Neural crest cell (in vitro differentiated cells): ENCODE measurements at regions not wholly inside any gene's neighbourhood (a gene's known extent, or its start where the extent isn't known, plus 50 kb on each side); places are given as distances from the start of the nearest gene placed in this dataset.

Experiments used
- DNase-seq: peaks from one replicate; pipeline ENCODE4 v3.0.0; 2021; ENCODE audit warnings: low read depth, mixed read lengths, low spot score
- H3K27ac Mint-ChIP-seq: one replicate; pipeline ENCODE4 v1.8.0; 2021; ENCODE audit warnings: mild to moderate bottlenecking, mixed read lengths; ENCODE audit not compliant: unreplicated experiment
- H3K27me3 Mint-ChIP-seq: 2 replicates; pipeline ENCODE4 v1.8.0; 2021; ENCODE audit warnings: low read depth, mild to moderate bottlenecking, mixed read lengths
- H3K36me3 Mint-ChIP-seq: 2 replicates; pipeline ENCODE4 v1.8.0; 2021; ENCODE audit warnings: low read depth, mild to moderate bottlenecking, mixed read lengths
- H3K4me1 Mint-ChIP-seq: 2 replicates; pipeline ENCODE4 v1.8.0; 2021; ENCODE audit warnings: mixed read lengths
- H3K4me3 Mint-ChIP-seq: one replicate; pipeline ENCODE4 v1.8.0; 2021; ENCODE audit warnings: mild to moderate bottlenecking, mixed read lengths
- H3K9me3 Mint-ChIP-seq: 2 replicates; pipeline ENCODE4 v1.8.0; 2021; ENCODE audit warnings: mixed read lengths
- TF ChIP-seq, protein P1 (sequence below): fragments of 200-600 bp; sonication (generic); conservative IDR thresholded peaks from 2 replicates; pipeline ENCODE4 v1.5.0; 2021; ENCODE audit warnings: antibody characterized with exemption, mild to moderate bottlenecking

GRCh38 chr5:23274171-23274570 lies 233.2 kb upstream of the PRDM9 start:
- Mint-ChIP-seq H3K36me3 (no peaks in the 10 kb centered on the region), H3K4me3 (no peak overlapping the region), H3K27me3 (no peaks in the 10 kb centered on the region), H3K27ac (no peak overlapping the region), H3K4me1 (no peaks in the 10 kb centered on the region), H3K9me3 (peaks cover 5% of the 10 kb centered on the region)
- TF ChIP-seq, protein P1, sequence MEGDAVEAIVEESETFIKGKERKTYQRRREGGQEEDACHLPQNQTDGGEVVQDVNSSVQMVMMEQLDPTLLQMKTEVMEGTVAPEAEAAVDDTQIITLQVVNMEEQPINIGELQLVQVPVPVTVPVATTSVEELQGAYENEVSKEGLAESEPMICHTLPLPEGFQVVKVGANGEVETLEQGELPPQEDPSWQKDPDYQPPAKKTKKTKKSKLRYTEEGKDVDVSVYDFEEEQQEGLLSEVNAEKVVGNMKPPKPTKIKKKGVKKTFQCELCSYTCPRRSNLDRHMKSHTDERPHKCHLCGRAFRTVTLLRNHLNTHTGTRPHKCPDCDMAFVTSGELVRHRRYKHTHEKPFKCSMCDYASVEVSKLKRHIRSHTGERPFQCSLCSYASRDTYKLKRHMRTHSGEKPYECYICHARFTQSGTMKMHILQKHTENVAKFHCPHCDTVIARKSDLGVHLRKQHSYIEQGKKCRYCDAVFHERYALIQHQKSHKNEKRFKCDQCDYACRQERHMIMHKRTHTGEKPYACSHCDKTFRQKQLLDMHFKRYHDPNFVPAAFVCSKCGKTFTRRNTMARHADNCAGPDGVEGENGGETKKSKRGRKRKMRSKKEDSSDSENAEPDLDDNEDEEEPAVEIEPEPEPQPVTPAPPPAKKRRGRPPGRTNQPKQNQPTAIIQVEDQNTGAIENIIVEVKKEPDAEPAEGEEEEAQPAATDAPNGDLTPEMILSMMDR, result no peak
- DNase-seq, result no peak

GRCh38 chr5:23269981-23270380 lies 237.4 kb upstream of the PRDM9 start:
- H3K4me3 Mint-ChIP-seq, result no peak overlapping the region
- H3K27me3 Mint-ChIP-seq, result no peaks in the 10 kb centered on the region
- no peak overlapping the region for H3K27ac Mint-ChIP-seq
- TF ChIP-seq, protein P1, result no peak
- no peaks in the 10 kb centered on the region for H3K9me3 Mint-ChIP-seq
- no peak for DNase-seq
- H3K36me3 Mint-ChIP-seq, result no peaks in the 10 kb centered on the region
- no peaks in the 10 kb centered on the region for H3K4me1 Mint-ChIP-seq

- no peaks in the 10 kb centered on the region for H3K36me3 Mint-ChIP-seq
- H3K27me3 Mint-ChIP-seq, result no peaks in the 10 kb centered on the region
- TF ChIP-seq, protein P1, result no peak
- no peak overlapping the region for H3K27ac Mint-ChIP-seq
- no peak for DNase-seq
- no peak overlapping the region for H3K4me3 Mint-ChIP-seq
- no peaks in the 10 kb centered on the region for H3K9me3 Mint-ChIP-seq
- no peaks in the 10 kb centered on the region for H3K4me1 Mint-ChIP-seq
Observed at GRCh38 chr5:23268136-23268535, 239.3 kb upstream of the PRDM9 start.

DNA sequence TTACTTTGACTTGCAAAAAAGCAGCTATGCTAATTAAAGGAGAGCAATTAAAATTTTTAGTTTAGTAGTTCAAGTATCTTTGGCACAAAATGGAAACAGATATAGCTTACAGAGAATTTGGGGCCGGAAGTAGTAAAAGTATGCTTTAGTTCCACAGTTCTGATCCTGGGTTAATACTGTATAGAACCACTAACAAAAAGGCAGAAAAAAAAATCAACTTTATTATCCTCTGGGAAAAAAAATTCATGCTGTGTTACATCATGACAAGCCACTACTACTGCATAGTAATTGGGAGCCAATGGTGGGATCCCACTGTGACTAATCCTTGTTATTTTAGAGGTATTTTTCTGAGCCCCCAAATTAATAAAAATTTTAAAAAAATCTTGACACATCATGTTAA lies 246.8 kb upstream of the PRDM9 start:
- H3K9me3 Mint-ChIP-seq, result no peaks in the 10 kb centered on the region
- no peak for DNase-seq
- H3K36me3 Mint-ChIP-seq, result no peaks in the 10 kb centered on the region
- H3K4me3 Mint-ChIP-seq, result no peak overlapping the region
- no peaks in the 10 kb centered on the region for H3K4me1 Mint-ChIP-seq
- no peak overlapping the region for H3K27ac Mint-ChIP-seq
- TF ChIP-seq, protein P1, result no peak
- H3K27me3 Mint-ChIP-seq, result no peaks in the 10 kb centered on the region

DNA sequence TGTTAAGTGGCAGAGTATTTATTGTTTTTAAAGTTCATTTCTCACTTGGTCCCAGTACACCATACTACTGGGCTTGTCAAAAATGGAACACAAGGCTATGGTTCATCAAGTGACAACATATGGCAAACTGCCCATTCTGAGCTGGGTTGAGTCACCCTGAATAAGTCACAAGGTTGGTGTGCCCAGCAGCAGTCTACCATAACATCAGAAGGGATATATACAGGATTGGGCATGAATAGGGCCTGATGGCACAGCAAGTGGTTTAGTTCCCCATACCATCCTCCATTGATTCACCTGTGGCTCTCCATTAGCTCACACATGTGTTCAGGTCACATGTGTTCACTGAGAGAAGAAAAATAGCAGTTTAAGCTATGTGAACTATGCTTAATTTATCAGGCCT lies 249.8 kb upstream of the PRDM9 start:
- H3K27ac Mint-ChIP-seq, result no peak overlapping the region
- DNase-seq, result no peak
- TF ChIP-seq, protein P1, result no peak

More for the DNA sequence above, 249.8 kb upstream of the PRDM9 start:
- Mint-ChIP-seq H3K27me3 (no peaks in the 10 kb centered on the region), H3K4me1 (no peaks in the 10 kb centered on the region), H3K9me3 (no peaks in the 10 kb centered on the region), H3K36me3 (no peaks in the 10 kb centered on the region), H3K4me3 (no peak overlapping the region)
